ENCODE measurements at regions not wholly inside any gene's neighbourhood (a gene's known extent, or its start where the extent isn't known, plus 50 kb on each side); places are given as distances from the start of the nearest gene placed in this dataset.

DNA sequence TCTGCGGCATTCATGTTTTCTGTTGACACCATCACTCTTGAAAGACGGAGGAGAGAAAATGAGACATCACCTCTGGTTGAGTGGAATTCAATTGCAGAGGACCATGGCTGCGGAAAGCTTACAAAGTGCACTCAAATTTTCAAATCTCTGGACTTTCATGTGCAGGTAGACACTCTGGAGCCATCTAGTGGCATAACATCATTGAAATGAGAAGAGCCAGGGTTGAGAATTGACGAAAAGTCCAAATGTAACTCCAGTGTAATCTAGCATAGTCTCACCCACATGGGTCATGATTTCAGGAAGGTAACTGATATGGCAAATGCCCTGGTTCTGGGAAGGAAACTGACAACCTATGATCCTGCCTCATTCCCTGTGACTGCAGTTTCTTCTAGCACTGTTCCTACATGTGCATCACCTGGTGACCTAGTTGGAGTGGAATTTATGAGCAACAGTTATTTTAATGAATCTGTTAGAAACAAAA lies 687.8 kb downstream of the KCNA4 start:
- TF ChIP-seq TAF1 (IDR thresholded peaks at IDR 0.05; ENCODE audit: borderline replicate concordance, low read depth, low read length), result no peak
- no peak for TF ChIP-seq POLR2AphosphoS5 (IDR thresholded peaks at IDR 0.05; ENCODE audit: low read depth, low read length)
- TF ChIP-seq POLR2A (IDR thresholded peaks at IDR 0.05; ENCODE audit: low read depth, low read length), result no peak
